ENCODE measurements at regions not wholly inside any gene's neighbourhood (a gene's known extent, or its start where the extent isn't known, plus 50 kb on each side); places are given as distances from the start of the nearest gene placed in this dataset.
"Not testable (repeated sequence)": the region's sequence is repeated elsewhere in the genome, so short reads cannot be mapped to it uniquely, and the experiment has no call there.

GRCh38 chr5:18607570-18607969 is 973.3 kb downstream of the TAF11L14 start:
- no peak overlapping the region for H3K27ac ChIP-seq (replicated peaks)
- TF ChIP-seq SPI1 (IDR thresholded peaks at IDR 0.05; ENCODE audit: borderline replicate concordance, low read depth): no peak
- TF ChIP-seq REST (IDR thresholded peaks at IDR 0.05; ENCODE audit: insufficient replicate concordance, low read depth): no peak
- no peak for TF ChIP-seq POLR2AphosphoS5 (IDR thresholded peaks at IDR 0.05; ENCODE audit: low read depth)
- TF ChIP-seq CTCF (IDR thresholded peaks at IDR 0.05; ENCODE audit: insufficient read depth, low read length): no peak
- no peak for TF ChIP-seq GABPA (IDR thresholded peaks at IDR 0.05; ENCODE audit: low read depth)
- DNase-seq (ENCODE audit: low read depth in 1 of 2, low spot score in 1 of 2): no peak
- H3K27me3 ChIP-seq (ENCODE audit: insufficient read depth, poor library complexity, severe bottlenecking): no peaks in the 10 kb centered on the region
- no peak overlapping the region for H3K4me3 ChIP-seq (replicated peaks; ENCODE audit: insufficient read depth, low read length)

- DNase-seq (ENCODE audit: low read depth in 1 of 2, low spot score in 1 of 2); H3K27me3 ChIP-seq (ENCODE audit: insufficient read depth, poor library complexity, severe bottlenecking); H3K4me3 ChIP-seq (replicated peaks; ENCODE audit: insufficient read depth, low read length); H3K27ac ChIP-seq (replicated peaks): not testable (repeated sequence)
Observed at GRCh38 chr5:18617191-18617590, 982.9 kb downstream of the TAF11L14 start.

GRCh38 chr5:18630458-18631045 is 996.3 kb downstream of the TAF11L14 start:
- Histone ChIP-seq H3K27ac (replicated peaks) (no peak overlapping the region), H3K27me3 (ENCODE audit: insufficient read depth, poor library complexity, severe bottlenecking) (no peaks in the 10 kb centered on the region), H3K4me3 (replicated peaks; ENCODE audit: insufficient read depth, low read length) (no peak overlapping the region)
- no peak for TF ChIP-seq GABPA (IDR thresholded peaks at IDR 0.05; ENCODE audit: low read depth)
- TF ChIP-seq CTCF (IDR thresholded peaks at IDR 0.05; ENCODE audit: insufficient read depth, low read length): no peak
- TF ChIP-seq REST (IDR thresholded peaks at IDR 0.05; ENCODE audit: insufficient replicate concordance, low read depth): no peak
- TF ChIP-seq POLR2AphosphoS5 (IDR thresholded peaks at IDR 0.05; ENCODE audit: low read depth): no peak
- DNase-seq (ENCODE audit: low read depth in 1 of 2, low spot score in 1 of 2): no peak

- H3K4me3 ChIP-seq (replicated peaks; ENCODE audit: insufficient read depth, low read length): no peak overlapping the region
- TF ChIP-seq POLR2AphosphoS5 (IDR thresholded peaks at IDR 0.05; ENCODE audit: low read depth) (no peak), SPI1 (IDR thresholded peaks at IDR 0.05; ENCODE audit: borderline replicate concordance, low read depth) (no peak), REST (IDR thresholded peaks at IDR 0.05; ENCODE audit: insufficient replicate concordance, low read depth) (no peak)
- H3K27ac ChIP-seq (replicated peaks): no peak overlapping the region
- DNase-seq (ENCODE audit: low read depth in 1 of 2, low spot score in 1 of 2): no peak
- no peaks in the 10 kb centered on the region for H3K27me3 ChIP-seq (ENCODE audit: insufficient read depth, poor library complexity, severe bottlenecking)
Observed at GRCh38 chr5:18652404-18653215, 1018.4 kb downstream of the TAF11L14 start.

Measured in HL-60 (cell line).